ENCODE measurements at regions not wholly inside any gene's neighbourhood (a gene's known extent, or its start where the extent isn't known, plus 50 kb on each side); places are given as distances from the start of the nearest gene placed in this dataset.

DNA sequence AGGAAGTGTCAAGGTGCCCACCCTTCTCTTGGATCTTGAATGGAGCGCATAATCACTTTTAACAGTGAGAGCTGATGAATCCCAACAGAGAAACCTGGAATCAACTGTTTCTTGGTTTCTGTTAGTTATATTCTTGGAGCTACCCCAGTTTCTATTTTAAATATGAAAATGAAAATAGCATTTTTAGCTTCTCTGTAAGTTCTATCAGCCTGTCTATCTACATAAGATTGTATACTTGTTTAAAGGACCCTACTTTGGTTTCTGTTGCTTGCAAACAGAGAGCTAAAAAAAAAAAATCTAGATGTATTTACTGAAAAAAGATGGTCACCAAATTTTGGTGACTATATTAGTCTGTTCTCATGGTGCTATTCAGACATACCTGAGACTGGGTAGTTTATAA lies 670.0 kb downstream of the NCAM2 start:
- no peak for TF ChIP-seq CTCF (IDR thresholded peaks at IDR 0.05; ENCODE audit: insufficient read depth in 1 of 2, low read depth in 1 of 2, low read length in 1 of 2, severe bottlenecking in 1 of 2, unreplicated experiment in 1 of 2)
- Mint-ChIP-seq H3K27me3 (ENCODE audit: insufficient read depth, unreplicated experiment) (no peaks in the 10 kb centered on the region), H3K36me3 (ENCODE audit: insufficient read depth, unreplicated experiment) (no peaks in the 10 kb centered on the region), H3K27ac (ENCODE audit: unreplicated experiment) (no peak overlapping the region), H3K4me1 (ENCODE audit: low read depth, unreplicated experiment) (no peaks in the 10 kb centered on the region), H3K4me3 (ENCODE audit: unreplicated experiment) (no peak overlapping the region), H3K9me3 (ENCODE audit: unreplicated experiment) (no peaks in the 10 kb centered on the region)
- no peak for DNase-seq
- no TSS peak for BruUV-seq (replicated peaks)
- POLR2A ChIA-PET: no interaction called here
- Histone ChIP-seq H3K36me3 (ENCODE audit: control insufficient read depth, insufficient read depth, low read length) (no peaks in the 10 kb centered on the region), H3K4me3 (ENCODE audit: low read depth, low read length) (no peak overlapping the region), H3K4me1 (no peaks in the 10 kb centered on the region), H3K27me3 (replicated peaks; ENCODE audit: control insufficient read depth, insufficient read depth, low read length) (no peaks in the 10 kb centered on the region), H3K9me3 (no peaks in the 10 kb centered on the region)
- CTCF ChIA-PET: no interaction called here
- intact Hi-C loops (cut with micrococcal nuclease; ENCODE audit: unreplicated experiment): no loop called here

GRCh38 chr21:21673959-21674358 lies 675.8 kb downstream of the NCAM2 start:
- H3K9me3 ChIP-seq: no peaks in the 10 kb centered on the region
- Mint-ChIP-seq H3K27ac (ENCODE audit: unreplicated experiment) (no peak overlapping the region), H3K9me3 (ENCODE audit: unreplicated experiment) (no peaks in the 10 kb centered on the region), H3K4me3 (ENCODE audit: unreplicated experiment) (no peak overlapping the region), H3K4me1 (ENCODE audit: low read depth, unreplicated experiment) (no peaks in the 10 kb centered on the region), H3K36me3 (ENCODE audit: insufficient read depth, unreplicated experiment) (no peaks in the 10 kb centered on the region), H3K27me3 (ENCODE audit: insufficient read depth, unreplicated experiment) (peaks cover 3% of the 10 kb centered on the region)
- intact Hi-C loops (cut with micrococcal nuclease; ENCODE audit: unreplicated experiment): no loop called here
- no peaks in the 10 kb centered on the region for H3K36me3 ChIP-seq (ENCODE audit: control insufficient read depth, insufficient read depth, low read length)
- no peaks in the 10 kb centered on the region for H3K27me3 ChIP-seq (replicated peaks; ENCODE audit: control insufficient read depth, insufficient read depth, low read length)
- no peak for DNase-seq
- POLR2A ChIA-PET: no interaction called here
- CTCF ChIA-PET: no interaction called here
- BruUV-seq (replicated peaks): no TSS peak
- H3K4me1 ChIP-seq: no peaks in the 10 kb centered on the region
- TF ChIP-seq CTCF (IDR thresholded peaks at IDR 0.05; ENCODE audit: insufficient read depth in 1 of 2, low read depth in 1 of 2, low read length in 1 of 2, severe bottlenecking in 1 of 2, unreplicated experiment in 1 of 2): no peak
- H3K4me3 ChIP-seq (ENCODE audit: low read depth, low read length): no peak overlapping the region

GRCh38 chr21:21675601-21676000 lies 677.4 kb downstream of the NCAM2 start:
- Histone ChIP-seq H3K9me3 (no peaks in the 10 kb centered on the region), H3K4me3 (ENCODE audit: low read depth, low read length) (no peak overlapping the region), H3K36me3 (ENCODE audit: control insufficient read depth, insufficient read depth, low read length) (no peaks in the 10 kb centered on the region), H3K4me1 (no peaks in the 10 kb centered on the region), H3K27me3 (replicated peaks; ENCODE audit: control insufficient read depth, insufficient read depth, low read length) (no peaks in the 10 kb centered on the region)
- TF ChIP-seq CTCF (IDR thresholded peaks at IDR 0.05; ENCODE audit: insufficient read depth in 1 of 2, low read depth in 1 of 2, low read length in 1 of 2, severe bottlenecking in 1 of 2, unreplicated experiment in 1 of 2): no peak
- intact Hi-C loops (cut with micrococcal nuclease; ENCODE audit: unreplicated experiment): no loop called here
- BruUV-seq (replicated peaks): no TSS peak
- Mint-ChIP-seq H3K4me3 (ENCODE audit: unreplicated experiment) (no peak overlapping the region), H3K27ac (ENCODE audit: unreplicated experiment) (no peak overlapping the region), H3K27me3 (ENCODE audit: insufficient read depth, unreplicated experiment) (peaks cover 3% of the 10 kb centered on the region), H3K36me3 (ENCODE audit: insufficient read depth, unreplicated experiment) (no peaks in the 10 kb centered on the region), H3K4me1 (ENCODE audit: low read depth, unreplicated experiment) (no peaks in the 10 kb centered on the region), H3K9me3 (ENCODE audit: unreplicated experiment) (no peaks in the 10 kb centered on the region)
- ChIA-PET POLR2A (no interaction called here), CTCF (no interaction called here)
- no peak for DNase-seq

All from Caco-2 (cell line).